Panc1 (cell line): ENCODE measurements at regions not wholly inside any gene's neighbourhood (a gene's known extent, or its start where the extent isn't known, plus 50 kb on each side); places are given as distances from the start of the nearest gene placed in this dataset.

Experiments used
- POLR2AphosphoS5 ChIP-seq: IDR thresholded peaks from 2 replicates; pipeline ENCODE4 v1.6.1; 2012; ENCODE audit warnings: mild to moderate bottlenecking, low read depth, low read length, moderate library complexity
- REST ChIP-seq, 2 experiments: IDR thresholded peaks; 2 replicates each; pipeline ENCODE4 v1.6.1; 2011 to 2012; ENCODE audit warnings: low read depth in 2 of 2, control low read depth in 1 of 2, low read length in 1 of 2, mild to moderate bottlenecking in 1 of 2, moderate library complexity in 1 of 2; ENCODE audit not compliant: insufficient read depth in 1 of 2
- SIN3A ChIP-seq: IDR thresholded peaks from 2 replicates; pipeline ENCODE4 v1.6.1; 2012; ENCODE audit warnings: low read depth, mild to moderate bottlenecking, low read length, moderate library complexity, borderline replicate concordance; ENCODE audit not compliant: insufficient read depth
- TF ChIP-seq, protein P1 (sequence below): fragments of 450-650 bp; IDR thresholded peaks from 2 replicates; pipeline ENCODE4 v1.5.1; 2017; ENCODE audit warnings: mild to moderate bottlenecking

DNA sequence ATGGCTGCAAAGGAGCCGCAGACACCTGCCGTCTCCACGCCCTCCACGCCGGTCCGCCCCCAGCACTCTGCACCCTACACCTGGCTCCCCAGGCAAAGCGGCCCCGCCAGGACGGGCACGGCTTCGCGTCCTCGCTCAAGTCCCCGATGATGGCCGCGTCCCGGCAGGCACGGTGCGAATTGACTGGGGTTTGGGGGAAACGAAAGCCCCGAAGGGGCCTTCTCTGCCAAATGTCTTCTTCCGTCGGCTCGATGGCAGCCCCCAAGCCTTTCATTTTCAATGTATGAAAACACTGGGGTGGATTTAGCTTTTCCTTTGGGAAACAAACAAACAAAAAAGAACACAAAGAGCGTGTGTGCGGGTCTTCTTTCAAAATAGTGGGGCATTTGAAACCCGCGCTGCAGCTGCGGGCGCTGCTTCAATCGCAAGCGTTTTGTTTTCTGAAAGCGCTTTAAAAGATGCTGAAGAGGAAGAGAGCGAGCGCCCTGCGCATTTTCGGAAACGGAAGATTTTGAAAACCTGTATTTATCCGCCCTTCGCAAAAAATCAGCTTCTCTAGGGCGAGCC lies 160.0 kb downstream of the RMI1 start:
- TF ChIP-seq, protein P1, sequence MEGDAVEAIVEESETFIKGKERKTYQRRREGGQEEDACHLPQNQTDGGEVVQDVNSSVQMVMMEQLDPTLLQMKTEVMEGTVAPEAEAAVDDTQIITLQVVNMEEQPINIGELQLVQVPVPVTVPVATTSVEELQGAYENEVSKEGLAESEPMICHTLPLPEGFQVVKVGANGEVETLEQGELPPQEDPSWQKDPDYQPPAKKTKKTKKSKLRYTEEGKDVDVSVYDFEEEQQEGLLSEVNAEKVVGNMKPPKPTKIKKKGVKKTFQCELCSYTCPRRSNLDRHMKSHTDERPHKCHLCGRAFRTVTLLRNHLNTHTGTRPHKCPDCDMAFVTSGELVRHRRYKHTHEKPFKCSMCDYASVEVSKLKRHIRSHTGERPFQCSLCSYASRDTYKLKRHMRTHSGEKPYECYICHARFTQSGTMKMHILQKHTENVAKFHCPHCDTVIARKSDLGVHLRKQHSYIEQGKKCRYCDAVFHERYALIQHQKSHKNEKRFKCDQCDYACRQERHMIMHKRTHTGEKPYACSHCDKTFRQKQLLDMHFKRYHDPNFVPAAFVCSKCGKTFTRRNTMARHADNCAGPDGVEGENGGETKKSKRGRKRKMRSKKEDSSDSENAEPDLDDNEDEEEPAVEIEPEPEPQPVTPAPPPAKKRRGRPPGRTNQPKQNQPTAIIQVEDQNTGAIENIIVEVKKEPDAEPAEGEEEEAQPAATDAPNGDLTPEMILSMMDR = no peak
- TF ChIP-seq POLR2AphosphoS5 = no peak
- no peak for TF ChIP-seq SIN3A
- no peak for TF ChIP-seq REST (IDR thresholded peaks at IDR 0.05; ENCODE audit: insufficient read depth in 1 of 2, low read depth in 2 of 2, low read length in 1 of 2)
